HT1080 (cell line): ENCODE measurements at regions not wholly inside any gene's neighbourhood (a gene's known extent, or its start where the extent isn't known, plus 50 kb on each side); places are given as distances from the start of the nearest gene placed in this dataset.
"Not testable (repeated sequence)": the region's sequence is repeated elsewhere in the genome, so short reads cannot be mapped to it uniquely, and the experiment has no call there.

Source experiments
- DNase-seq: peaks from one replicate; pipeline ENCODE4 v3.0.0-alpha.2; 2015; ENCODE audit warnings: low read depth

DNA sequence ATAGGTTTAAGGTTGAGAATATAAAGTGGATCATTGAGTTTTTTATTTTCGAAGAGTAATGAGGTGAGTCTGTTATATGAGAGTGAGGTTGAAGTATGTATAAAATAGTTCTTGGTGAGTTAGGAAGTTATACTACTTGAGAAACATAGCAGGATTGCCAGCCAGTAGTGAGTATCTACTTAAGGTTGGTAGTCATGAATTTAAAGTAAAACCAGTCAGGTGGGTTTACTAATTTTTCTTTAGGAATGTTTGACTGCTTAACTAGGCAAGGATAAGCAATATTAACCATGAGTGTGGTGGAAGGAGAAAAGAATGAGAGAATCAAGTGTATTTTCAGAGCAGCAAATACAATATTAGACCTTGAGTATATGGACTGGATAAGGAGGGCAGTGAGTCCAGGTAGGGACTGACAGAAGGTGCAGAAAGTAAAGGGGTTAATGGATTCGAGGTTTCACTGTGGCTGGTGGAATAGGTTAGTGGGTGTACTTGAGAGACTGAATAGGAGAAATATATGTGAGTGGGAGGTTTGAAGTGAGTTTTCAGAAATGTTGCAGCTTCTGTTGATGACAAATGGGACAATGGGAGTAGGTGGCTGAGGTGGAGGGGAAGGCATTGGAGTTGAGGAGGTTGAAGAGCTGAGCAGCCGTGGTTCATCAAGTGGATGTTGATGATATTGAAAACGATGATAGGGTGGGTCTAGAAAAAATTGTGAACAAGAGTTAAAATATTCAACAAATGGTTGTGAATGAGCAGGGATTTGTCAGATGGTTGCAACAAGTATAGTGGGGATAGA lies 232.5 kb upstream of the ASCC3 start:
- DNase-seq, result no peak

DNA sequence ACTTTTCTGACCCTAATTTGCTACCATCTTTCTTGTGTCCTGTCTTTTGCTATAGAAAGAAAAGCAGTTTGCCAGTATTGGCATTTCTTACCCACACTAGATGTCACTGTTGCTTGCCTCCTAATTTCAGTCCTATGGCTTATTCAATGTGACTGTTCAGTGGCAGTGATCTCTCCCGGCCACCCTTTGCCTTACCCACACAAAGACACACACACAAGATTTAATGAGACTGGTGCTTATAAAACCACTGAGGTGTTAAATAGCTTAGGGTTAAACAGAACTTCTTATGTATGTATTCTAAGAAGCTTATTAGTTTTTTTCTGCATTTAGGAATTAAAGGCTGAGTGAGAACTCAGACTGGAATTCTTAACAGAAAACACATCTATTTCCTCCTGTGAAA lies 233.6 kb upstream of the ASCC3 start:
- peak; percentile 47 for DNase-seq

DNA sequence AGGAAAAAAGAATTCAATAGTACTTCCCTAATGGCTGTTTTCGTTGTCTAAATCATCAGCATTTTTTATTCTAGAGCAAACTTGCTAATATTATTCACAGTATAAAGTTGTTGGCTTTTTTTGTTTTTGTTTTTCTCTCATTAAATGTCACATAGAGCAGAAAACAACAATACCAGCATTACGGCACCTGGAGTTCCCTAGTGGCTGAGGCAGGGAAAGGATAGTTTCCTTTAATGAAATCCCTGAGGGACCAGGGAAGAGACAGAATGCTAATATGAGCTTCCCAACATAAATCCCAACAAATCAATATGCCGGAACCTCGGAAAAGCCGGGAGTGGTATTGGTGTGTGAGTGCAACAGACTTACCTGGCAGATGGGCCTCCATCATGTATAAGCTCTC lies 235.2 kb upstream of the ASCC3 start:
- no peak for DNase-seq

DNA sequence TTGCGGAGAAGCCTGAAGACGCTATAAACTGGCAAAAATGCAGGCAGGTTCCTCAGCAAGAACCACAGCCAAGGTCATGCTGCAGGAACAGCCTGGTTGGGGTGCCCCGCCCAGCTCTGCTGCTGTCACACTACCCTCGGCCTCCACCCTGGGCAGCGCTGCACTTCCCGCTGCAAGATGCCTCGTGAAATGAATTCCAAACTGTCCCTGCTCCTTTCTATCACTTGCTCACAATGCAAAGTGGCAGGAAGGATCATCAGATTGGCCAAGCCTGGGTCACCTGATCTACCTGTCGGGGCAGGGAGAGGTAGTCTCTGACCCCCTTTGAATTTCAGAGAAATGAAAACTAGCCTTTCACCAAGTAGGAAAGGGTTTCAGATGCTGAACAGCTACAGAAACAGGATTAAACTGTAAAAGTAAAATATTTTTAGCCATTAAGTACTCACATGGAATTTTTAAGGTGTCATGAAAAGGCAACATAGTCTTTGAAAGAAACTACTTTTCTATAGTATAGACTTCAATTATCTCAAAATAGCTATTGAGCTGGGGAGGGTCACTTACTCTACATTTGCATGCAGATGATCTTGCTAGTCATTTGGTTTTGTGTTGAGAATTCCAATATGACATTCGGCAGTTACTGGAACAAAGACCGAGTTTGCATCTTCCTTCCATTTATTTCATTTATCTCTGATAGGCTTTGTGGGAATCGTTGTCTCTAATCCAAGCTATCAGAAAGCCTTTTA lies 236.4 kb upstream of the ASCC3 start:
- no peak for DNase-seq

DNA sequence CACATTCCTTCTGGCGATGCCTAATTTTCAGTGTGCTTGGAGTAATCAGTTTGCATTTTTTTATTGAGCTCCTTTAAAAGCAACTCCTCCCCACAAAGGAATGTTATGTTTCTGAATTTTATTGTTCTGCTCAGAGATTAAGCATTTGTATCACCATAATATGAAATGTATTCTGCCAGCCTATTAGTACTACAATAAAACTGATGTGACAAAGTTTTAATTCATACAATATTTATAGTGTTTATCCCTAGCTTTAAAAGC lies 236.9 kb upstream of the ASCC3 start:
- DNase-seq, result no peak

GRCh38 chr6:101120747-101121146 lies 239.6 kb upstream of the ASCC3 start:
- DNase-seq, result no peak

DNA sequence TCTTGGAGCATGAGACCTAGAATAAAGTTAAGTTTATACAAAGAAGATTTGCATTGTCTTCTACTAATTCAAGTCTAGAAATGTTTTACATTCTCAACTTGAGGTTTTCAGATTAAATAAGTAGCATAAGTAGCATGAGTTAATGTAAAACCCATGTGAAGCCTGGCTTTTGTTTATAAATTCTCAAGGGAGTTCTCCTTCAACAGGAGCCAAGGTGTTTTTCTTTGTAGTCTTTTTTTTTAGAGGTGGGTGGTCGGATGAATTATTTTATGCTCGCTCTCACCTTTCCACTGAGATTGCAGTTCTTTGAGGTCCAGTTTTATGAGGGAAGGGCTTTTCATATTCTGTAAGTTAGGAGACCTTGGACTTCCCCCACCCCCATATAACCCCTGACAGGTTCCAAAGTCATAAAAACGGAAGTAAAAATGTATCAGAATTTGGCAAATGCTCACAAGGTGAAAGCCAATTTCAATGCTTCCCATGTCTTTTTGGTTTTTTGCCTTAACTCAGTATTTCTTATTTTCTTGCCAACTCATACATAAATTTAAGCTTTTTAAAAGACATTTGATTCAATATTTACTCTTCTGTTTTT lies 244.3 kb upstream of the ASCC3 start:
- no peak for DNase-seq

DNA sequence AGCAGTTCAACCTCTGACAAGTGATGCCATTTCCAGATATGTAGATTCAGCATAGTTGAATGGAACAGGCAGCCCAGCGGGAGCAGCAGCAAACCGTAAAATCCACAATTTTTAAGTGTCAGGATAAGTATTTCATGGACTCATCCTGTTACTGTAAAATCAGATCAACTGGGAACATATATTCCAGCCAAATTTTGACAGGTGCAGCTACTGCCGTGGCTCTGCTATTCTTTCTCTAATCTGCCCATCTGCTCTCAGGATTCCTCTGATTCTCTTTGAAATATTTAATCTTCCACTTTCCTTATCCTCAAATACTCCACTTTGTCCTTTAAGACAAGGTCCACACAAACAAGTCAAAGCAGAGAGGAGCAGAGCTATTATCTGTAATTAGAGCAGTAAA lies 245.4 kb upstream of the ASCC3 start:
- DNase-seq, result no peak

DNA sequence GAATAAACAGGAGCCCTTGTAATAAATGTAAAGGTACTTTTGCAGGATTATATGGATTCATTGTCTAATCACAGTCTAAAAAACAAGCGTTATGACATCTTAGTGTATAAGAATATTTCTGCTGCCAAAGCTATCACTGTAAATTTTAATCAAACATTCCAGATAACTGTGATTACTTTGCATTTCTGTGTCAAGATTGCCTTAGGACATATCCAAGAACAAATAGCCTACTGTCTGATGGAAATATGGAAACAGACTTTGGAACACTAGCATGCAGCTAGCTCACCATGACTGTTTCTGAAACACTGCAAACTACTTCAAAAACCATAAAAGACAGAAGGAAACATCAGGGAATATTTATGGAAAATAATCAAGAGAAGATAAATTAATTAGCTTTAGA lies 248.7 kb upstream of the ASCC3 start:
- DNase-seq, result no peak

GRCh38 chr6:101146389-101146788 lies 247.1 kb upstream of the GRIK2 start:
- peak; percentile 79 for DNase-seq

DNA sequence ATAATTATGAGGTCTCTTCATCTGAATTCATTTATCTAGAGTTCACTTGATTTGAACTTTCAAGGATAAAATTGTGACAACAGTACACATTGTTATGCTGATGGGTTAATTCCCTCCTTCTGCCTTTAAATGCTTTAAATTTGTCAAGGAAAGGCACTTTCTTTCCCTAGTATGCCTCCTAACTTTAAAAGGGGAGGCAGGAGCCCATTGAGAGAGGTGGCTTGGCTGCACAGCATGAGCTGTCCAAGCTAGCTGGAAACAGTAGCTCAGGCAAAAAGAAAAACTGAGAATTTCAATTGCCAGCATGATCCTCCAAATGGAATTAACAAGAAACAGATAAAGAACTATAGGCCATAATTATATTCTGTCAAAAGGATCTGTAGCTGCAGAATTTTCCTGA lies 243.3 kb upstream of the GRIK2 start:
- DNase-seq, result no peak

DNA sequence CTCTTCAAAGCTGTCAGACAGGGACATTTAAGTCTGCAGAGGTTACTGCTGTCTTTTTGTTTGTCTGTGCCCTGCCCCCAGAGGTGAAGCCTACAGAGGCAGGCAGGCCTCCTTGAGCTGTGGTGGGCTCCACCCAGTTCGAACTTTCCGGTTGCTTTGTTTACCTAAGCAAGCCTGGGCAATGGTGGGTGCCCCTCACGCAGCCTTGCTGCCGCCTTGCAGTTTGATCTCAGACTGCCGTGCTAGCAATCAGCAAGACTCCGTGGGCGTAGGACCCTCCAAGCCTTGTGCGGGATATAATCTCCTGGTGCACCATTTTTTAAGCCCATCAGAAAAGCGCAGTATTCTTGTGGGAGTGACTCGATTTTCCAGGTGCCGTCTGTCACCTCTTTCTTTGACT lies 235.9 kb upstream of the GRIK2 start:
- not testable (repeated sequence) for DNase-seq

- DNase-seq, result no peak
Observed at GRCh38 chr6:101163611-101164010, 229.9 kb upstream of the GRIK2 start.

GRCh38 chr6:101167638-101168037 lies 225.9 kb upstream of the GRIK2 start:
- no peak for DNase-seq

- not testable (repeated sequence) for DNase-seq
Observed at GRCh38 chr6:101171049-101171448, 222.5 kb upstream of the GRIK2 start.

DNA sequence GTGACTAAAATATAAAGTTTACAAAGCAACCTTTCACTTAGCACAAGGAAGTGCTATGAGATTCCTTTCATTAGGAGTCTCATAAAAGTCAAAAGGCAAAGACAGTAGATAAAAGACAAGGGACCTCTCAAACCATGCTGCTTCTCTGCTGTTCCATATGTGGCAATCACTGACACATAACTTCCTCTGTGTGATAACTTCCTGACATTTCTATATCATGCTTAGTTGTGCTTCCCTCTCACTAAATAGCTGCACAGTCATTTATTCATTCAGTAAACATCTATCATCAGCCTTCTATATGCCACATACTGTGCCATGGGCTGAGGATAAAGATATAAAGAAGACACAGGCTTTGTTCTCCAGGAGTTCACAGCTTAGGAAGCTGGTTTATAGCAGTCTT lies 214.8 kb upstream of the GRIK2 start:
- peak; percentile 23 for DNase-seq

DNA sequence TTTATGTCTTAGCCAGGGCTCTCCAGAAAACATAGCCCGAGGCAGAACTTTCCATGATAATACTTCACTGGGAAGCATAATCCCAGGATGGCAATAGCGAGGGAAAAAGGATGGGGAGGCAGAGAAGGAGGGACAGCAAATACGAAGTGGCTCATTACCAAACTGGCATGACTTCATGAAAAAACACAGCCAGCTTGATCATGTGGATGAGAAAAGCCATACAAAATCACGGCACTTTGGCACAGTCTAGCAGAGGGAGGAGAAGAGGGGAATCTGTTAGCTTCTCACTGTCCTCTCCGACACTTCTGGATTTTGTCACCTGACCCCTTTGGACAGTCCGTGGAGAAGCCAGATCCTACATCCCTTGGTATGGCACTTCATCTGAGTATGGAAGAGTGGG lies 212.5 kb upstream of the GRIK2 start:
- no peak for DNase-seq

DNA sequence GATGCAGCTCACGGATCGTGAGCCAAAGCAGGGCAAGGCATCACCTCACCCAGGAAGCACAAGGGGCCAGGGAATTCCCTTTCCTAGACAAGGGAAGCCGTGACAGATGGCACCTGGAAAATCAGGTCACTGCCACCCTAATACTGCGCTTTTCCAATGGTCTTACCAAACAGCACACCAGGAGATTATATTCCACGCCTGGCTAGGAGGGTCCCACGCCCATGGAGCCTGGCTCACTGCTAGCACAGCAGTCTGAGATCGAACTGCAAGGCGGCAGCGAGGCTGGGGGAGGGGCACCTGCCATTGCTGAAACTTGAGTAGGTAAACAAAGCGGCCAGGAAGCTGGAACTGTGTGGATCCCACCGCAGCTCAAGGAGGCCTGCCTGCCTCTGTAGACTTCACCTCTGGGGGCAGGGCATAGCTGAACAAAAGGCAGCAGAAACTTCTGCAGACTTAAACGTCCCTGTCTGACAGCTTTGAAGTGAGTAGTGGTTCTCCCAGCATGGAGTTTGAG lies 205.2 kb upstream of the GRIK2 start:
- DNase-seq, result not testable (repeated sequence)

DNA sequence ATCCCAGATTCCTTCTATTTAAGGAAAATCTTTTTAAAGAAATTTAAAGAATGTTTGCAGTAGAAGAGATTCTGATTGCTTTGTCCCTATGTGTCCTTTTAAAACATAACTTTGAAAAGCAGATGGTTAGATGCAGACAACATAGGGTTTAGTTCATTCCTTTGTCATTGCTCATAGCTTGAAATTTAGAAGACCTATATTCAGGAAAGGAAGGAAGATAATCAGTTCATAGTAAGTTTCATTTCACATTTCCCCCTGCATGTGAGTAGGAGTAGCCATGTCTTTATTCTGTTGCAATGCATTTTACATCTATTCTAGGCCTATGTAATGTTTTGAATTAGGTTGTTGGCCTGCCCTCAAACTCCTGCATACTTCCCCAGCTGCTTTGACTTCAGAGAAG lies 197.9 kb upstream of the GRIK2 start:
- peak; percentile 9 for DNase-seq

GRCh38 chr6:101199441-101199840 lies 194.1 kb upstream of the GRIK2 start:
- no peak for DNase-seq

DNA sequence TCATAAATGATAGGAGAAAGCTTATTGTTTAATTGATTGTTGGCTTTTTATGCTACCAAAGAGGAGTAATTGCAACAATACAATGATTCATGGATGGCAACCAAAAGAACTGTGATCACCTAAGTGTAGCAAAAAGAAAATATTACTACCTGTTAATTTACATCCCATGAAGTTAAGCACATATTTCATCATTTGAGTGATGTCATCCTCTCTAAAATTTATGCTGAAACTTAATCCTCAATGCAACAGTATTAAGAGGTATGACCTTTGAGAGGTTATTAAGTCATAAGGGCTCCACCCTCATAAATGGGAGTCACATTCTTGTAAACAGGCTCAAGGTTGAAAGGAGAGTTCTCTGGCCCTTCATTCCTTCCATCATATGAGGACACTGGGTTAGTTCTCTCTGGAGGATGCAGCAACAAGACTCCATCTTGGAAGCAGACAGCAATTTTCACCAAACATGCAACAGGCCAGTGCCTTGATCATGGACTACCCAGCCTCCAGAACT lies 190.6 kb upstream of the GRIK2 start:
- no peak for DNase-seq

DNA sequence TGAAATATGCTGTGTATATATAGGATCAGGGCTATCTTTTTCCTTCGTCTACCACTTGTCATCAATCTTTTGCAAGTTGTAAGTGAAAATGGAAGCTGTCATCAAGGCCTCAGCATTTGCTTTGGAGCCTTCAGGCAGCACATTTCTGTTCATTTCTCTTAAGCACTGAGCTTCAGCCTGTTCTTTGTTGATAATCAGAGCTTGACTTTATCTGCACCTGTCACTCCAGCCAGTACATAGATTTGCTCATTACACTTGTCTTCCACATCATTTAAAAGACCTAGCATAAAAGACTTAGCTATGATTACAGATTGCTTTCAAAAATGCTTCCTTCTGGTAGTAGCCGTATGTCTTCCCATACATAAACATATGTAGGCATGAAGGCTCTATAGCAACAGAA lies 189.8 kb upstream of the GRIK2 start:
- no peak for DNase-seq
